GM23248 (cell line): ENCODE measurements at regions not wholly inside any gene's neighbourhood (a gene's known extent, or its start where the extent isn't known, plus 50 kb on each side); places are given as distances from the start of the nearest gene placed in this dataset.
A peak's percentile ranks its signal among the peaks of the same experiment; 100 is the strongest.

Experiments used
- DNase-seq: peaks from one replicate; pipeline ENCODE4 v3.0.0-alpha.2; 2015
- H2AFZ ChIP-seq: fragments of 200-600 bp; sonication (generic); 2 replicates; pipeline ENCODE4 v1.6.1; 2016; ENCODE audit warnings: antibody characterized with exemption
- H3F3A ChIP-seq: fragments of 200-600 bp; sonication (generic); 2 replicates; pipeline ENCODE4 v1.6.1; 2016; ENCODE audit warnings: mild to moderate bottlenecking, antibody characterized with exemption, mixed run types; ENCODE audit not compliant: insufficient read depth
- H3K27ac ChIP-seq: fragments of 200-600 bp; sonication (generic); 2 replicates; pipeline ENCODE4 v1.5.1; 2016; ENCODE audit warnings: mild to moderate bottlenecking
- H3K27me3 ChIP-seq: fragments of 200-600 bp; sonication (generic); replicated peaks from 2 replicates; pipeline ENCODE4 v1.6.1; 2016; ENCODE audit warnings: mild to moderate bottlenecking; ENCODE audit not compliant: insufficient read depth
- H3K36me3 ChIP-seq: fragments of 200-600 bp; sonication (generic); 2 replicates; pipeline ENCODE4 v1.6.1; 2016; ENCODE audit warnings: low read depth, mild to moderate bottlenecking
- H3K4me1 ChIP-seq: fragments of 200-600 bp; sonication (generic); 2 replicates; pipeline ENCODE4 v1.6.1; 2016; ENCODE audit warnings: mild to moderate bottlenecking; ENCODE audit not compliant: insufficient read depth
- H3K4me2 ChIP-seq: fragments of 200-600 bp; sonication (generic); one replicate; pipeline ENCODE4 v1.6.1; 2016; ENCODE audit warnings: mild to moderate bottlenecking; ENCODE audit not compliant: unreplicated experiment
- H3K4me3 ChIP-seq: fragments of 200-600 bp; sonication (generic); 2 replicates; pipeline ENCODE4 v1.5.1; 2016; ENCODE audit warnings: mild to moderate bottlenecking
- H3K79me2 ChIP-seq: fragments of 200-600 bp; sonication (generic); 2 replicates; pipeline ENCODE4 v1.6.1; 2016; ENCODE audit warnings: mild to moderate bottlenecking; ENCODE audit not compliant: insufficient read depth
- H3K9ac ChIP-seq: fragments of 200-600 bp; sonication (generic); 2 replicates; pipeline ENCODE4 v1.6.1; 2016; ENCODE audit warnings: mild to moderate bottlenecking
- H3K9me2 ChIP-seq: fragments of 200-600 bp; sonication (generic); 2 replicates; pipeline ENCODE4 v1.6.1; 2016; ENCODE audit warnings: mixed run types, mild to moderate bottlenecking, moderate library complexity; ENCODE audit not compliant: insufficient read depth
- H3K9me3 ChIP-seq: fragments of 200-600 bp; sonication (generic); one replicate; pipeline ENCODE4 v1.6.1; 2017; ENCODE audit warnings: low read depth
- H4K20me1 ChIP-seq: fragments of 200-600 bp; sonication (generic); 2 replicates; pipeline ENCODE4 v1.6.0; 2016; ENCODE audit not compliant: insufficient read depth
- EZH2 ChIP-seq: fragments of 200-600 bp; sonication (generic); IDR thresholded peaks from 2 replicates; pipeline ENCODE4 v1.6.1; 2018; ENCODE audit warnings: antibody characterized with exemption, mild to moderate bottlenecking; ENCODE audit not compliant: insufficient read depth, poor library complexity, severe bottlenecking
- EZH2phosphoT487 ChIP-seq: fragments of 200-600 bp; sonication (generic); IDR thresholded peaks from 2 replicates; pipeline ENCODE4 v1.6.1; 2018; ENCODE audit warnings: antibody characterized with exemption, moderate library complexity, mild to moderate bottlenecking, low read depth; ENCODE audit not compliant: insufficient read depth
- WGBS, 2 experiments: methylation state at CpG; one replicate each; pipeline ENCODE4 v1.1.6; 2015 to 2017; ENCODE audit warnings: low lambda C conversion rate in 2 of 2, low coverage in 1 of 2; ENCODE audit errors: missing lambda C conversion rate in 2 of 2; 5-methylcytosine and 5-hydroxymethylcytosine counted together
- in situ Hi-C: fragments of 300-500 bp; cut with MboI; formaldehyde crosslinking; loops from 2 replicates; pipeline ENCODE4 v1.15.0; 2020

DNA sequence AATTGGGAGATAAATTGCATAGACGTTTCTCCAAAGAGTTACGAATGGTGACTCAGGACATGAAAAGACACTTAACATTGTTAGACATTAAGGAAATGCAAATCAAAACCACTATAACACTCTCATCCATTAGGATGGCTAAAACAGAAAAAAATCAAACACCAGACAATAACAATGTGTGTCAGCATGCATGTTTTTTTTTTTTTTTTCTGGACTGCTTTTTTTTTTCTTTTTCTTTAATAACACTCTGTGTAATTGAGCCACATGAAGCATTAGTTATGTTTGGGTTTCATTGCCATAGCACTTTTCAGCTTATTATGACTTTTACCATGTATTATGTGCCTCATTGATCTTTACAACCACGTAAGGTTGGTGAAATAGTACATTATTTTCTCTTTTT is 95.0 kb downstream of the NFKBIZ start:
- peak; percentile 55 for DNase-seq
- Histone ChIP-seq H3K27ac (no peak overlapping the region), H3K4me1 (peaks cover 47% of the 10 kb centered on the region), H3K36me3 (no peaks in the 10 kb centered on the region), H3K4me2 (no peak overlapping the region), H3K9me2 (no peaks in the 10 kb centered on the region), H3K27me3 (no peaks in the 10 kb centered on the region), H3K9me3 (no peaks in the 10 kb centered on the region), H3K9ac (no peak overlapping the region), H3F3A (peaks cover 35% of the 10 kb centered on the region), H2AFZ (no peak overlapping the region), H3K79me2 (no peaks in the 10 kb centered on the region), H4K20me1 (no peaks in the 10 kb centered on the region), H3K4me3 (no peak overlapping the region)
- 39 to 45% methylated on average over 3 of the region's 3 CpGs for WGBS, 2 experiments
- TF ChIP-seq EZH2phosphoT487: no peak
- no peak for TF ChIP-seq EZH2
- in situ Hi-C loops: no loop called here

DNA sequence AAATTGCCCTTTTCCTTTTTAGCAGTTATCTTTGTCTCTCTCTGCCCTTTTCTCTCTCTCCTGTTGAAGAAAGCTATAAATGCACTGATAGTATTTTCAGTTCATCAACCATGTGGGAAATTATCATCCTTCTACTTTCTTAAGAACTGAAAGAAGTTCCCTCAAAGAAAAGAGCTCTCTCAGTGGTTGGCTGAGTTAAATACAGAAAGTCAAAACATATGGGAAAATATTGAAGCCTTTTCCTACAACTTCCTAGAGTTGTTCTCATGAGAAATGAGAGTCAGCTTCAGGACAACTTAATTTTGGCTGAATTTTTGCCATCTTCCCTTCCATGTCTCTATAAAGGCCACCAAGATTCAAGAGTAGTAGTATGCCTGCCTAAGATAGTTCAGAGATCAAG is 96.7 kb downstream of the NFKBIZ start:
- Histone ChIP-seq H3K4me1 (peaks cover 43% of the 10 kb centered on the region), H3K9me3 (no peaks in the 10 kb centered on the region), H3K9ac (no peak overlapping the region), H3K36me3 (no peaks in the 10 kb centered on the region), H3F3A (peaks cover 39% of the 10 kb centered on the region), H2AFZ (no peak overlapping the region), H4K20me1 (no peaks in the 10 kb centered on the region), H3K27me3 (no peaks in the 10 kb centered on the region), H3K4me2 (no peak overlapping the region), H3K9me2 (no peaks in the 10 kb centered on the region), H3K27ac (no peak overlapping the region), H3K79me2 (no peaks in the 10 kb centered on the region), H3K4me3 (no peak overlapping the region)
- in situ Hi-C loops: no loop called here
- TF ChIP-seq EZH2phosphoT487 (no peak), EZH2 (no peak)
- no peak for DNase-seq

DNA sequence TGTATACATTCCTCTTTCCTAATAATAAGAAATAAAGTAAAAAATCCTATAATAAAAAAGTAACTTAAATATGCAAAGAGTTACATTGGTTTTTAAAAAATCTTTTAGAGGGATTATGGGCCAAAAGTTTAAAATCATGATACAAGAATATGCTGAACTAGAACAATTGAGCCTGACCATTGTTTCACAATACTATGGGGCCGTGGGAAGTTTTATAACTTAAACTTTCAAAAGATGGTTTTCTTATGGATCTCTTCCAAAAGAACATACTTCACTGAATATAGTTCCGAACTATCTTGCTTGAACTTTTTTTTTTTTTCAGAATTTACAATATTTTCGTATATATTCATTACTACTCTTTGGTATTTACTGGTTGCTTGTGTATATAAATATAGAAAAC is 97.6 kb downstream of the NFKBIZ start:
- Histone ChIP-seq H3K4me1 (peaks cover 43% of the 10 kb centered on the region), H3K4me2 (no peak overlapping the region), H3K79me2 (no peaks in the 10 kb centered on the region), H3K27ac (no peak overlapping the region), H2AFZ (no peak overlapping the region), H3K9me2 (no peaks in the 10 kb centered on the region), H3K4me3 (no peak overlapping the region), H3K9ac (no peak overlapping the region), H4K20me1 (no peaks in the 10 kb centered on the region), H3K27me3 (no peaks in the 10 kb centered on the region), H3K36me3 (no peaks in the 10 kb centered on the region), H3K9me3 (no peaks in the 10 kb centered on the region), H3F3A (peaks cover 32% of the 10 kb centered on the region)
- WGBS, 2 experiments: 95% methylated on average over 3 of the region's 3 CpGs
- in situ Hi-C loops: no loop called here
- DNase-seq: no peak
- TF ChIP-seq EZH2phosphoT487: no peak
- TF ChIP-seq EZH2: no peak

DNA sequence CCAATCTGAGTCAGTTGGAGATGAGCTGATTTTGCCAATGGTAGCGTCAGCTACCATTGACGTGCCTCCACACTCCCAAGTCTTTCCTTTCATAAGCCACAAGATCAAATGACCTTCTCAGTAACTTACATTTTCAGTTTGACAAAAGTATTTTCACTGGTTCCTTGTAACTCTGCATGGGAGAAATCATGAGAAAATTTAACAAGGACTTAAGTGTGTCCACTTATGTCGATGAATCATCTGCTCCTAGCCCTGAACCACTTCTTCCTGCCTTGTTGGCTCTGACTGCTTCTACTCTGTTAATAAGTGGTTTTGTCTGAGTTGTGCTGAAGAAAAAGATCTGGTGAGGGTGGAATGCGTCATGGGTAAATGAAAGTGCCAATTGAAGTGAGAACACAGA is 101.2 kb downstream of the NFKBIZ start:
- in situ Hi-C loops: no loop called here
- Histone ChIP-seq H3K9me3 (no peaks in the 10 kb centered on the region), H4K20me1 (no peaks in the 10 kb centered on the region), H3K27ac (peak overlapping the region; percentile 80), H2AFZ (peak overlapping the region; percentile 25), H3F3A (peaks cover 16% of the 10 kb centered on the region), H3K27me3 (no peaks in the 10 kb centered on the region), H3K4me2 (peak overlapping the region; percentile 33), H3K4me3 (0 out of 2 replicates have a peak overlapping the region, but pooled peaks have one; percentile 19), H3K36me3 (no peaks in the 10 kb centered on the region), H3K9ac (peak overlapping the region; percentile 42; the same call in 1 of the 2 replicates), H3K79me2 (no peaks in the 10 kb centered on the region), H3K4me1 (peaks cover 21% of the 10 kb centered on the region), H3K9me2 (no peaks in the 10 kb centered on the region)
- WGBS, 2 experiments: 10 to 19% methylated on average over 4 of the region's 4 CpGs
- TF ChIP-seq EZH2phosphoT487: no peak
- TF ChIP-seq EZH2: no peak
- DNase-seq: peak; percentile 96
